ENCODE measurements at regions not wholly inside any gene's neighbourhood (a gene's known extent, or its start where the extent isn't known, plus 50 kb on each side); places are given as distances from the start of the nearest gene placed in this dataset.

DNA sequence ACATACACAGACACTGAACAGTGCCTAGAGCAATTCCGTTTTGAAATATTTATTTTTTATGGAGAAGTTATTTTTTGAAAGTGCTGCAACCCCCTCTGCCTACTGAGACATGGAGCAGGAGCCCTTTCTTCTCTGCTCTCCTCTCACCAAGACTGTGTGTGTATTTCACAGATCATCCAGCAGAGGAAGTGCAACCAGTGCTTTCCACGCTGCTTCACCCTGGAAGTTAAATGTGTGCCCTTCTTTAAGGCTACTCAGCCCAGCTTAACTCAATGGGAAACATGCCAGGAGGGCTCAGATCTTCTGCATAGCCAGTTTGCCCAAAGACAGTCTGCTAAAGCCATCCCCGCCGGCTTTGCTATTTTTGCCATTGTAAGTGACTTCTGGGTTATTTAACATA lies 606.3 kb downstream of the TLE1 start:
- TF ChIP-seq, protein P1, sequence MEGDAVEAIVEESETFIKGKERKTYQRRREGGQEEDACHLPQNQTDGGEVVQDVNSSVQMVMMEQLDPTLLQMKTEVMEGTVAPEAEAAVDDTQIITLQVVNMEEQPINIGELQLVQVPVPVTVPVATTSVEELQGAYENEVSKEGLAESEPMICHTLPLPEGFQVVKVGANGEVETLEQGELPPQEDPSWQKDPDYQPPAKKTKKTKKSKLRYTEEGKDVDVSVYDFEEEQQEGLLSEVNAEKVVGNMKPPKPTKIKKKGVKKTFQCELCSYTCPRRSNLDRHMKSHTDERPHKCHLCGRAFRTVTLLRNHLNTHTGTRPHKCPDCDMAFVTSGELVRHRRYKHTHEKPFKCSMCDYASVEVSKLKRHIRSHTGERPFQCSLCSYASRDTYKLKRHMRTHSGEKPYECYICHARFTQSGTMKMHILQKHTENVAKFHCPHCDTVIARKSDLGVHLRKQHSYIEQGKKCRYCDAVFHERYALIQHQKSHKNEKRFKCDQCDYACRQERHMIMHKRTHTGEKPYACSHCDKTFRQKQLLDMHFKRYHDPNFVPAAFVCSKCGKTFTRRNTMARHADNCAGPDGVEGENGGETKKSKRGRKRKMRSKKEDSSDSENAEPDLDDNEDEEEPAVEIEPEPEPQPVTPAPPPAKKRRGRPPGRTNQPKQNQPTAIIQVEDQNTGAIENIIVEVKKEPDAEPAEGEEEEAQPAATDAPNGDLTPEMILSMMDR (IDR thresholded peaks at IDR 0.05), result no peak
- TF ChIP-seq POLR2A (IDR thresholded peaks at IDR 0.05), result no peak

Data from body of pancreas (tissue), 4 donors.